A673 (cell line): ENCODE measurements at regions not wholly inside any gene's neighbourhood (a gene's known extent, or its start where the extent isn't known, plus 50 kb on each side); places are given as distances from the start of the nearest gene placed in this dataset.

Experiments
- BruUV-seq: library from RNA; stranded (reverse); fragments of 400-500 nt; replicated peaks from 2 replicates; lab custom pipeline; 2021; lab: Mats Ljungman, UMichigan
- CTCF ChIA-PET: fragments of 300-600 bp; sonication (Branson Sonifier 250); formaldehyde crosslinking; loops from one replicate; lab custom pipeline; 2022; ENCODE audit warnings: antibody characterized with exemption; lab: Charles Lee
- POLR2A ChIA-PET: fragments of 300-600 bp; sonication (Branson Sonifier 250); formaldehyde crosslinking; loops from one replicate; lab custom pipeline; 2022; ENCODE audit warnings: antibody characterized with exemption; ENCODE audit not compliant: low non-redundant PET; lab: Charles Lee
- DNase-seq: peaks from one replicate; pipeline ENCODE4 v3.0.0-alpha.2; 2015; ENCODE audit warnings: low spot score
- H3K27ac ChIP-seq: fragments of 200-600 bp; sonication (generic); 2 replicates; pipeline ENCODE4 v1.5.1; 2016; ENCODE audit warnings: mixed run types, low read depth, mild to moderate bottlenecking, mixed read lengths, antibody characterized with exemption, low read length; ENCODE audit not compliant: poor library complexity, severe bottlenecking
- H3K27me3 ChIP-seq: fragments of 200-600 bp; sonication (generic); replicated peaks from 2 replicates; pipeline ENCODE4 v1.6.1; 2017; ENCODE audit warnings: mixed run types, low read depth, mild to moderate bottlenecking, mixed read lengths, antibody characterized with exemption, low read length; ENCODE audit not compliant: insufficient read depth, poor library complexity
- H3K36me3 ChIP-seq: fragments of 200-600 bp; sonication (generic); 2 replicates; pipeline ENCODE4 v1.6.1; 2016; ENCODE audit warnings: mixed run types, mild to moderate bottlenecking, mixed read lengths, antibody characterized with exemption, low read length; ENCODE audit not compliant: insufficient read depth, poor library complexity, severe bottlenecking
- H3K4me1 ChIP-seq: fragments of 200-600 bp; sonication (generic); 2 replicates; pipeline ENCODE4 v1.6.1; 2017; ENCODE audit warnings: mixed run types, mild to moderate bottlenecking, mixed read lengths, antibody characterized with exemption, low read length; ENCODE audit not compliant: insufficient read depth, poor library complexity, severe bottlenecking
- H3K4me3 ChIP-seq: fragments of 200-600 bp; sonication (generic); 2 replicates; pipeline ENCODE4 v1.5.1; 2016; ENCODE audit warnings: low read depth, mixed run types, mild to moderate bottlenecking, mixed read lengths, low read length; ENCODE audit not compliant: poor library complexity, severe bottlenecking
- H3K9me3 ChIP-seq: fragments of 200-600 bp; sonication (generic); 2 replicates; pipeline ENCODE4 v1.6.1; 2016; ENCODE audit warnings: mixed run types, low read depth, mild to moderate bottlenecking, mixed read lengths, antibody characterized with exemption, low read length; ENCODE audit not compliant: poor library complexity, severe bottlenecking
- CTCF ChIP-seq: fragments of 300-800, 200-600 bp; sonication (generic); conservative IDR thresholded peaks from 2 replicates; pipeline ENCODE4 v1.5.1; 2017; ENCODE audit warnings: low read depth, mild to moderate bottlenecking, antibody characterized with exemption, low read length, moderate library complexity, mixed read lengths
- EZH2 ChIP-seq: fragments of 200-600 bp; sonication (generic); IDR thresholded peaks from 2 replicates; pipeline ENCODE4 v1.6.1; 2017; ENCODE audit warnings: borderline replicate concordance, low read depth, mild to moderate bottlenecking, mixed read lengths, antibody characterized with exemption, low read length; ENCODE audit not compliant: poor library complexity, severe bottlenecking
- intact Hi-C: fragments of 100-400 bp; cut with micrococcal nuclease; formaldehyde crosslinking; loops from one replicate; pipeline ENCODE4 v1.10.0; 2022; ENCODE audit not compliant: unreplicated experiment

- ChIA-PET POLR2A (no interaction called here), CTCF (no interaction called here)
- no peaks in the 10 kb centered on the region for H3K9me3 ChIP-seq
- no peak for DNase-seq
- H3K36me3 ChIP-seq: no peaks in the 10 kb centered on the region
- H3K27me3 ChIP-seq: peaks cover 5% of the 10 kb centered on the region
- TF ChIP-seq EZH2: no peak
- intact Hi-C loops: no loop called here
- H3K4me3 ChIP-seq: no peak overlapping the region
- H3K27ac ChIP-seq: no peak overlapping the region
- H3K4me1 ChIP-seq: no peaks in the 10 kb centered on the region
- no TSS peak for BruUV-seq
Observed at GRCh38 chr2:509888-510287, 167.3 kb downstream of the TMEM18 start.

GRCh38 chr2:508121-508520 lies 169.1 kb downstream of the TMEM18 start:
- TF ChIP-seq CTCF (no peak), EZH2 (no peak)
- no TSS peak for BruUV-seq
- H3K9me3 ChIP-seq: no peaks in the 10 kb centered on the region
- H3K4me3 ChIP-seq: no peak overlapping the region
- H3K4me1 ChIP-seq: no peaks in the 10 kb centered on the region
- no peak for DNase-seq
- ChIA-PET POLR2A (no interaction called here), CTCF (no interaction called here)
- intact Hi-C loops: no loop called here
- H3K27ac ChIP-seq: no peak overlapping the region
- H3K27me3 ChIP-seq: peaks cover 5% of the 10 kb centered on the region
- H3K36me3 ChIP-seq: no peaks in the 10 kb centered on the region

DNA sequence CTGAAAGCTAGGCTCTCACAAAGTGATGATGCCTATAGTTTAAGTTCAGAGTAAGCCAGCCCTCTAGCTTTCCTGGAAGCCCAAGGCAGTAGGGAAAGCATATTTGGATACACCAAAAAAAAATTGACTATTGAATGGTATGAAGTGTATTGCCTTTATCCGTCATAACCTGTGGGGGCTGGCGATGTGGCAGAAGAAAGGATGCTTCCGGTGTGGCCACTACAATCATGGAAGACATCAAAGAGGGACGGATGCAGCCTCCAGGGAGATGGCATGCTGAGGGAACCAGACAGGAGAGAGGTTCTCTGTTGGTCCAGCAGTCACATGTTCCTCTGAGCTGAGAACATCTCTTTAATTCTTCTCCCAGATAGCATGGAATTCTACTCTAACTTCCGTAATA lies 170.3 kb downstream of the TMEM18 start:
- H3K4me1 ChIP-seq: no peaks in the 10 kb centered on the region
- no peak overlapping the region for H3K27ac ChIP-seq
- ChIA-PET POLR2A (no interaction called here), CTCF (no interaction called here)
- H3K9me3 ChIP-seq: no peaks in the 10 kb centered on the region
- intact Hi-C loops: no loop called here
- DNase-seq: no peak
- no peaks in the 10 kb centered on the region for H3K27me3 ChIP-seq
- no peak overlapping the region for H3K4me3 ChIP-seq
- H3K36me3 ChIP-seq: no peaks in the 10 kb centered on the region
- no TSS peak for BruUV-seq
- TF ChIP-seq EZH2: no peak

- TF ChIP-seq EZH2 (no peak), CTCF (no peak)
- no peak for DNase-seq
- ChIA-PET CTCF (no interaction called here), POLR2A (no interaction called here)
- Histone ChIP-seq H3K9me3 (no peaks in the 10 kb centered on the region), H3K27ac (no peak overlapping the region), H3K4me1 (no peaks in the 10 kb centered on the region), H3K4me3 (no peak overlapping the region), H3K36me3 (no peaks in the 10 kb centered on the region), H3K27me3 (no peaks in the 10 kb centered on the region)
- no TSS peak for BruUV-seq
- intact Hi-C loops: no loop called here
Observed at GRCh38 chr2:506451-506850, 170.8 kb downstream of the TMEM18 start.
